Ishikawa (cell line): ENCODE measurements at regions not wholly inside any gene's neighbourhood (a gene's known extent, or its start where the extent isn't known, plus 50 kb on each side); places are given as distances from the start of the nearest gene placed in this dataset.

Experiments used
- EGR1 ChIP-seq: IDR thresholded peaks from 2 replicates; pipeline ENCODE4 v1.6.1; 2012
- TAF1 ChIP-seq: IDR thresholded peaks from 2 replicates; pipeline ENCODE4 v1.6.1; 2012; ENCODE audit warnings: low read depth, mild to moderate bottlenecking
- YY1 ChIP-seq: IDR thresholded peaks from 2 replicates; pipeline ENCODE4 v1.6.1; 2012; ENCODE audit warnings: low read depth

DNA sequence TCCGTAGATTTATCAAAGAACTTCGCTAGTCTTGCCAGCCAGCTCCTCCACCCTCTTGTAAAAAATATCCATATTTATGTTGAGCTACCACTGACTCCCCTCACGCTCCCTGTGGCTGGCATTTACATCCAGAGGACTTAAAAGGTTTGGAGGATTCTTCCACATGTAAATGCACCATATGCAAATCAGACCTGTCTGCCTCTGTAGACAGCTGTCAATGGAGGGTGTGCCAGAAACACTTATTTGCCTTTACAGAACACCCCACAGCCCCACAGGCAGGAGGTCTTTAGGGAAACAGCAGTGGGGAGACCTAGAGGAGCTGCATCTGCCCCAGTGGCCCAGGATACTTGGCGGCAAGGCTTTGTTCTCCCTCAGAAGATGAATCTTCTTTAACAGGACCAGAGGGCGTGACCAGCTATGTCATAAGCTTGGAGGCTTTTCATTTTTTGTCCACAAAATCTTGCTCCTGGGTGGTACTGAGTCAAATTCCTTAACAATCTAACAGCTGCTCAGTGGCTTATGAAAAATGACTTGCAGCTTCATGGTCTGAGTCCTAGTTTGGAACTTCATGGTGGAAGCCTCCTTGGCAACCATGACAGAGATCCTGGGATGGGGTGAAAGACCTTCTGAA lies 535.8 kb downstream of the EBF1 start:
- TF ChIP-seq EGR1 (no peak), TAF1 (no peak), YY1 (no peak)
